Upper lobe of left lung (tissue), 6 donors: ENCODE measurements at regions not wholly inside any gene's neighbourhood (a gene's known extent, or its start where the extent isn't known, plus 50 kb on each side); places are given as distances from the start of the nearest gene placed in this dataset.

Experiments used
- ATAC-seq, 2 donors: fragments of 200-7000 bp; cut with Tn5 transposase; one replicate each; pipeline ENCODE4 v1.9.1; 2022; ENCODE audit warnings: mild to moderate bottlenecking in 2 of 2, moderate library complexity in 2 of 2; ENCODE audit not compliant: low FRiP score in 2 of 2
- DNase-seq, 2 donors: peaks; one replicate each; pipeline ENCODE4 v3.0.0-alpha.2; 2019 to 2020
- H3K27ac ChIP-seq, 4 donors: fragments of 200-600 bp; sonication (generic); one replicate each; pipeline ENCODE4 v1.5.1; 2016 to 2019
- H3K27me3 ChIP-seq, 4 donors: fragments of 200-600 bp; sonication (generic); one replicate each; pipeline ENCODE4 v1.5.1; 2017 to 2019
- H3K36me3 ChIP-seq, 4 donors: fragments of 200-600 bp; sonication (generic); one replicate each; pipeline ENCODE4 v1.5.1; 2016 to 2019
- H3K4me1 ChIP-seq, 4 donors: fragments of 200-600 bp; sonication (generic); one replicate each; pipeline ENCODE4 v1.5.1; 2018 to 2019
- H3K4me3 ChIP-seq, 4 donors: fragments of 200-600 bp; sonication (generic); one replicate each; pipeline ENCODE4 v1.5.1; 2017 to 2019; ENCODE audit warnings: mild to moderate bottlenecking in 2 of 4, moderate library complexity in 1 of 4
- H3K9me3 ChIP-seq, 4 donors: fragments of 200-600 bp; sonication (generic); one replicate each; pipeline ENCODE4 v1.5.1; 2018 to 2019
- CTCF ChIP-seq, 6 experiments: fragments of 450-650 bp in 4 of 6; fragments of 200-600 bp in 2 of 6; sonication (generic) in 2 of 6; IDR thresholded peaks; one replicate each; pipeline ENCODE4 v1.5.1; 2016 to 2019; ENCODE audit warnings: antibody characterized with exemption in 6 of 6
- EP300 ChIP-seq, 4 donors: sonication (generic); formaldehyde crosslinking; IDR thresholded peaks; one replicate each; pipeline ENCODE4 v1.5.1; 2017; ENCODE audit warnings: antibody characterized with exemption in 4 of 4, control low read depth in 2 of 4
- POLR2A ChIP-seq, 4 donors: fragments of 450-650 bp; IDR thresholded peaks; one replicate each; pipeline ENCODE4 v1.5.1; 2016 to 2017; ENCODE audit warnings: antibody characterized with exemption in 4 of 4, mild to moderate bottlenecking in 2 of 4
- POLR2AphosphoS5 ChIP-seq, 2 donors: sonication (generic); formaldehyde crosslinking; IDR thresholded peaks; one replicate each; pipeline ENCODE4 v1.5.1; 2017; ENCODE audit warnings: antibody characterized with exemption in 2 of 2
- WGBS, 2 donors: methylation state at CpG; one replicate each; pipeline ENCODE4 v1.1.5; 2017 to 2018; 5-methylcytosine and 5-hydroxymethylcytosine counted together
- donor health status: DM: no; HTN: no; CAD: no; lungs with moderate emphysema.
- donor health status: DM: no; HTN: yes; CAD: no; lungs with severe emphysema.

GRCh38 chr2:8152392-8153257 lies 529.2 kb upstream of the ID2 start:
- no peak for DNase-seq
- TF ChIP-seq CTCF (IDR thresholded peaks at IDR 0.05) (no peak), POLR2AphosphoS5 (IDR thresholded peaks at IDR 0.05) (no peak), EP300 (IDR thresholded peaks at IDR 0.05) (no peak), POLR2A (IDR thresholded peaks at IDR 0.05) (no peak)

GRCh38 chr2:8153258-8153718 lies 528.6 kb upstream of the ID2 start:
- Histone ChIP-seq H3K36me3 (no peaks in the 10 kb centered on the region), H3K27ac (no peak overlapping the region), H3K4me1 (no peaks in the 10 kb centered on the region), H3K27me3 (no peaks in the 10 kb centered on the region), H3K4me3 (no peak overlapping the region), H3K9me3 (no peaks in the 10 kb centered on the region)
- DNase-seq (no peak), ATAC-seq (no peak)
- 93 to 99% methylated on average over 8 of the region's 8 CpGs for WGBS, 2 donors
- TF ChIP-seq CTCF (IDR thresholded peaks at IDR 0.05) (no peak), POLR2A (IDR thresholded peaks at IDR 0.05) (no peak), POLR2AphosphoS5 (IDR thresholded peaks at IDR 0.05) (no peak), EP300 (IDR thresholded peaks at IDR 0.05) (no peak)

More at GRCh38 chr2:8152392-8153257, 529.2 kb upstream of the ID2 start:
- H3K27me3 ChIP-seq: no peaks in the 10 kb centered on the region
- H3K9me3 ChIP-seq: no peaks in the 10 kb centered on the region
- ATAC-seq: peak in 1 of 2 donors; percentile 28
- H3K27ac ChIP-seq: no peak overlapping the region
- 81 to 87% methylated on average over 7 to 11 of the region's 11 CpGs for WGBS, 2 donors
- H3K4me3 ChIP-seq: no peak overlapping the region
- no peaks in the 10 kb centered on the region for H3K4me1 ChIP-seq
- H3K36me3 ChIP-seq: no peaks in the 10 kb centered on the region

- no peaks in the 10 kb centered on the region for H3K9me3 ChIP-seq
- no peak overlapping the region for H3K27ac ChIP-seq
- no peaks in the 10 kb centered on the region for H3K36me3 ChIP-seq
- ATAC-seq (no peak), DNase-seq (no peak)
- TF ChIP-seq EP300 (IDR thresholded peaks at IDR 0.05): no peak
- TF ChIP-seq CTCF (IDR thresholded peaks at IDR 0.05): no peak
- TF ChIP-seq POLR2AphosphoS5 (IDR thresholded peaks at IDR 0.05): no peak
- no peak for TF ChIP-seq POLR2A (IDR thresholded peaks at IDR 0.05)
- H3K4me3 ChIP-seq: no peak overlapping the region
- H3K4me1 ChIP-seq: no peaks in the 10 kb centered on the region
- 84 to 86% methylated on average over 7 of the region's 7 CpGs for WGBS, 2 donors
- no peaks in the 10 kb centered on the region for H3K27me3 ChIP-seq
Measured at GRCh38 chr2:8154270-8154669, 527.6 kb upstream of the ID2 start.

GRCh38 chr2:8154936-8155335 lies 526.9 kb upstream of the ID2 start:
- DNase-seq (no peak), ATAC-seq (no peak)
- Histone ChIP-seq H3K27me3 (no peaks in the 10 kb centered on the region), H3K4me1 (no peaks in the 10 kb centered on the region), H3K9me3 (no peaks in the 10 kb centered on the region), H3K36me3 (no peaks in the 10 kb centered on the region), H3K4me3 (no peak overlapping the region), H3K27ac (no peak overlapping the region)
- WGBS, 2 donors: 89 to 96% methylated on average over 6 of the region's 6 CpGs
- TF ChIP-seq POLR2AphosphoS5 (IDR thresholded peaks at IDR 0.05) (no peak), CTCF (IDR thresholded peaks at IDR 0.05) (no peak), POLR2A (IDR thresholded peaks at IDR 0.05) (no peak), EP300 (IDR thresholded peaks at IDR 0.05) (no peak)
